T-helper 2 cell (primary cell): ENCODE measurements at regions not wholly inside any gene's neighbourhood (a gene's known extent, or its start where the extent isn't known, plus 50 kb on each side); places are given as distances from the start of the nearest gene placed in this dataset.
"Not testable (repeated sequence)": the region's sequence is repeated elsewhere in the genome, so short reads cannot be mapped to it uniquely, and the experiment has no call there.

Source experiments
- DNase-seq, 5 experiments: peaks; one replicate each; pipeline versions ENCODE4 v3.0.0 to v3.0.0-alpha.2; 2012 to 2022

GRCh38 chr7:156515911-156516790 is 124.4 kb upstream of the RNF32 start:
- DNase-seq, result no peak

- DNase-seq, result no peak
These were observed 125.7 kb upstream of the RNF32 start for GRCh38 chr7:156514851-156515250.

GRCh38 chr7:156511426-156511825 is 129.1 kb upstream of the RNF32 start:
- no peak for DNase-seq

- DNase-seq, result no peak
These were observed 129.6 kb upstream of the RNF32 start for GRCh38 chr7:156510966-156511365.

GRCh38 chr7:156509216-156509615 is 131.4 kb upstream of the RNF32 start:
- DNase-seq, result no peak

- no peak for DNase-seq
These were observed 134.7 kb upstream of the RNF32 start for GRCh38 chr7:156505876-156506275.

- DNase-seq, result no peak
These were observed 135.7 kb upstream of the RNF32 start for GRCh38 chr7:156504687-156505545.

GRCh38 chr7:156504006-156504405 is 136.6 kb upstream of the RNF32 start:
- DNase-seq, result no peak

GRCh38 chr7:156503196-156503595 is 137.4 kb upstream of the RNF32 start:
- no peak for DNase-seq

GRCh38 chr7:156501815-156502214 is 138.8 kb upstream of the RNF32 start:
- not testable (repeated sequence) for DNase-seq

- DNase-seq, result no peak
These were observed 141.2 kb upstream of the RNF32 start for GRCh38 chr7:156499247-156499881.

- DNase-seq, result no peak
These were observed 142.6 kb upstream of the RNF32 start for GRCh38 chr7:156497776-156498509.

- DNase-seq, result no peak
These were observed 143.7 kb upstream of the RNF32 start for GRCh38 chr7:156496865-156497264.

- DNase-seq, result no peak
These were observed 144.2 kb upstream of the RNF32 start for GRCh38 chr7:156496363-156496769.

GRCh38 chr7:156494960-156495359 is 145.6 kb upstream of the RNF32 start:
- no peak for DNase-seq

GRCh38 chr7:156493942-156494341 is 146.6 kb upstream of the RNF32 start:
- DNase-seq, result no peak

- no peak for DNase-seq
These were observed 148.4 kb upstream of the RNF32 start for GRCh38 chr7:156492170-156492569.

- DNase-seq, result no peak
These were observed 149.1 kb upstream of the RNF32 start for GRCh38 chr7:156491435-156491834.

GRCh38 chr7:156490021-156490800 is 150.4 kb upstream of the RNF32 start:
- no peak for DNase-seq

- DNase-seq, result no peak
These were observed 152.6 kb upstream of the RNF32 start for GRCh38 chr7:156487811-156488533.

- no peak for DNase-seq
These were observed 159.9 kb upstream of the RNF32 start for GRCh38 chr7:156480671-156481070.
